ENCODE measurements at regions not wholly inside any gene's neighbourhood (a gene's known extent, or its start where the extent isn't known, plus 50 kb on each side); places are given as distances from the start of the nearest gene placed in this dataset.

- Histone ChIP-seq H4K20me1 (ENCODE audit: insufficient read depth) (no peaks in the 10 kb centered on the region), H3K9ac (ENCODE audit: low read length) (no peak overlapping the region), H3K27me3 (ENCODE audit: insufficient read depth, low read length) (peaks cover 20% of the 10 kb centered on the region; the same call in 1 of the 2 replicates), H3K4me3 (replicated peaks in 1 of 2; ENCODE audit: low read depth in 1 of 2, low read length in 2 of 2) (no peak overlapping the region), H3K36me3 (ENCODE audit: control insufficient read depth in 1 of 2, insufficient read depth in 2 of 2, low read length in 2 of 2) (no peaks in the 10 kb centered on the region), H3K9me3 (ENCODE audit: control insufficient read depth in 1 of 2, insufficient read depth in 1 of 2, low read depth in 1 of 2, low read length in 2 of 2) (no peaks in the 10 kb centered on the region), H2AFZ (ENCODE audit: low read depth, low read length, poor library complexity, severe bottlenecking) (no peak overlapping the region), H3K79me2 (ENCODE audit: insufficient read depth, low read length) (no peaks in the 10 kb centered on the region), H3K27ac (ENCODE audit: low read depth, low read length) (no peak overlapping the region), H3K4me2 (ENCODE audit: low read length) (no peak overlapping the region), H3K4me1 (ENCODE audit: control insufficient read depth in 1 of 2, insufficient read depth in 2 of 2, low read length in 2 of 2) (peaks cover 10 to 18% of the 10 kb centered on the region in 2 experiments), H3K9me2 (ENCODE audit: insufficient read depth) (no peaks in the 10 kb centered on the region)
- RAD21 ChIA-PET (ENCODE audit: low non-redundant PET in 1 of 2, low total read pairs in 2 of 2, uncharacterized antibody in 2 of 2, unreplicated experiment in 2 of 2): interaction anchor here in 1 of 2 experiments (1.5 kb wide), 1 partner anchor 98 kb away, joined by 7 read pairs; no protein-coding TSS in a partner anchor
- no peak for TF ChIP-seq ATF3 (IDR thresholded peaks at IDR 0.05)
- TF ChIP-seq FOSL1 (IDR thresholded peaks at IDR 0.05; ENCODE audit: low read depth): no peak
- no peak for TF ChIP-seq POLR2A (IDR thresholded peaks at IDR 0.05; ENCODE audit: borderline replicate concordance, extremely low read depth, insufficient read depth, insufficient read length)
- TF ChIP-seq YY1 (IDR thresholded peaks at IDR 0.05; ENCODE audit: extremely low read depth, insufficient replicate concordance, low read depth, low read length): no peak
- no peak for TF ChIP-seq ZFX (IDR thresholded peaks at IDR 0.05)
- no peak for TF ChIP-seq EZH2 (IDR thresholded peaks at IDR 0.05)
- POLR2A ChIA-PET: no interaction called here
- intact Hi-C loops (cut with micrococcal nuclease): loop anchor here (10.0 kb wide), 1 partner anchor 92 kb away; no protein-coding TSS in a partner anchor
- CTCF ChIA-PET: no interaction called here
- DNase-seq (ENCODE audit: low read depth, low spot score): no peak
- no peak for ATAC-seq
- no TSS peak for BruUV-seq (replicated peaks)
Measured at GRCh38 chr19:13622766-13623715, 116.8 kb upstream of the CACNA1A start.

- H3K27me3 ChIP-seq (ENCODE audit: insufficient read depth, low read length): peaks cover 20% of the 10 kb centered on the region; the same call in 1 of the 2 replicates
- POLR2A ChIA-PET: interaction anchor here (0.7 kb wide), 1 partner anchor 126 kb away, joined by 3 read pairs; a partner anchor contains a TSS
- H3K4me2 ChIP-seq (ENCODE audit: low read length): peak overlapping the region; percentile 58
- BruUV-seq (replicated peaks): no TSS peak
- no peaks in the 10 kb centered on the region for H3K36me3 ChIP-seq (ENCODE audit: control insufficient read depth in 1 of 2, insufficient read depth in 2 of 2, low read length in 2 of 2)
- H3K79me2 ChIP-seq (ENCODE audit: insufficient read depth, low read length): no peaks in the 10 kb centered on the region
- H3K4me1 ChIP-seq (ENCODE audit: control insufficient read depth in 1 of 2, insufficient read depth in 2 of 2, low read length in 2 of 2): peaks cover 10 to 18% of the 10 kb centered on the region in 2 experiments
- peak overlapping the region; percentile 54 for H2AFZ ChIP-seq (ENCODE audit: low read depth, low read length, poor library complexity, severe bottlenecking)
- no peak overlapping the region for H3K4me3 ChIP-seq (replicated peaks in 1 of 2; ENCODE audit: low read depth in 1 of 2, low read length in 2 of 2)
- H3K9ac ChIP-seq (ENCODE audit: low read length): no peak overlapping the region
- RAD21 ChIA-PET (ENCODE audit: low non-redundant PET in 1 of 2, low total read pairs in 2 of 2, uncharacterized antibody in 2 of 2, unreplicated experiment in 2 of 2): interaction anchor here in 1 of 2 experiments (1.5 kb wide), 1 partner anchor 100 kb away, joined by 7 read pairs; no protein-coding TSS in a partner anchor
- H3K27ac ChIP-seq (ENCODE audit: low read depth, low read length): peak overlapping the region; percentile 5; the same call in 1 of the 2 replicates
- ATAC-seq: peak; percentile 97
- intact Hi-C loops (cut with micrococcal nuclease): loop anchor here (10.0 kb wide), 1 partner anchor 93 kb away; no protein-coding TSS in a partner anchor
- CTCF ChIA-PET: interaction anchor here (1.1 kb wide), 1 partner anchor 100 kb away, joined by 3 read pairs; no protein-coding TSS in a partner anchor
- H3K9me3 ChIP-seq (ENCODE audit: control insufficient read depth in 1 of 2, insufficient read depth in 1 of 2, low read depth in 1 of 2, low read length in 2 of 2): no peaks in the 10 kb centered on the region
- H3K9me2 ChIP-seq (ENCODE audit: insufficient read depth): no peaks in the 10 kb centered on the region
- peak; percentile 75 for DNase-seq (ENCODE audit: low read depth, low spot score)
- no peaks in the 10 kb centered on the region for H4K20me1 ChIP-seq (ENCODE audit: insufficient read depth)
- no peak for TF ChIP-seq REST (IDR thresholded peaks at IDR 0.05; ENCODE audit: low read depth)
- TF ChIP-seq ZBTB33 (IDR thresholded peaks at IDR 0.05; ENCODE audit: extremely low read depth, insufficient replicate concordance, low read length): no peak
- TF ChIP-seq POLR2A (IDR thresholded peaks at IDR 0.05; ENCODE audit: borderline replicate concordance, extremely low read depth, insufficient read depth, insufficient read length): no peak
- peak; percentile 79 for TF ChIP-seq RAD21 (IDR thresholded peaks at IDR 0.05; ENCODE audit: low read depth)
- no peak for TF ChIP-seq EGR1 (IDR thresholded peaks at IDR 0.05; ENCODE audit: low read depth)
- peak; percentile 79 for TF ChIP-seq CBX3 (IDR thresholded peaks at IDR 0.05; ENCODE audit: low read depth)
Measured at GRCh38 chr19:13621413-13621812, 115.1 kb upstream of the CACNA1A start.
